SK-N-SH (cell line): ENCODE measurements at regions not wholly inside any gene's neighbourhood (a gene's known extent, or its start where the extent isn't known, plus 50 kb on each side); places are given as distances from the start of the nearest gene placed in this dataset.

Source experiments
- CTCF ChIA-PET: fragments of 300-600, 350-600 bp; formaldehyde crosslinking; extraction: SDS; loops from one replicate; lab custom pipeline; 2021; lab: Yijun Ruan, JAX
- POLR2A ChIA-PET: fragments of 350-600 bp; sonication (Branson Sonifier 250); formaldehyde crosslinking; extraction: SDS; loops from one replicate; lab custom pipeline; 2020; ENCODE audit warnings: antibody characterized with exemption, inconsistent platforms; lab: Yijun Ruan, JAX
- DNase-seq: peaks from one replicate; pipeline ENCODE4 v3.0.0; 2012
- H2AFZ ChIP-seq: fragments of 200-600 bp; sonication (generic); 2 replicates; pipeline ENCODE4 v1.8.1; 2016; ENCODE audit warnings: antibody characterized with exemption, mild to moderate bottlenecking, low read depth
- H3F3A ChIP-seq: fragments of 200-600 bp; sonication (generic); replicated peaks from 2 replicates; pipeline ENCODE3; 2016; ENCODE audit warnings: antibody characterized with exemption, mild to moderate bottlenecking; ENCODE audit not compliant: insufficient read depth
- H3K27ac ChIP-seq, 2 experiments: fragments of 200-500 bp in 1 of 2; fragments of 200-600 bp in 1 of 2; sonication (Bioruptor generic) in 1 of 2; sonication (generic), shearing (Covaris generic) in 1 of 2; 2 replicates each; pipeline versions ENCODE4 v1.5.1 to v1.6.1; 2014 to 2016; ENCODE audit warnings: low read depth in 2 of 2, inconsistent platforms in 1 of 2, low read length in 1 of 2, mild to moderate bottlenecking in 1 of 2, mixed read lengths in 1 of 2
- H3K27me3 ChIP-seq: fragments of 200-600 bp; sonication (generic), shearing (Covaris generic); 2 replicates; pipeline ENCODE4 v1.6.1; 2016; ENCODE audit warnings: mixed run types; ENCODE audit not compliant: insufficient read depth
- H3K36me3 ChIP-seq, 2 experiments: fragments of 200-500 bp in 1 of 2; fragments of 200-600 bp in 1 of 2; sonication (Bioruptor generic) in 1 of 2; sonication (generic) in 1 of 2; replicated peaks in 1 of 2; 2 replicates each; pipeline versions ENCODE3 to v1.5.1; 2014 to 2016; ENCODE audit warnings: low read length in 1 of 2, mild to moderate bottlenecking in 1 of 2; ENCODE audit not compliant: insufficient read depth in 2 of 2, control insufficient read depth in 1 of 2
- H3K4me1 ChIP-seq, 2 experiments: fragments of 200-500 bp in 1 of 2; fragments of 200-600 bp in 1 of 2; sonication (Bioruptor generic) in 1 of 2; sonication (generic), shearing (Covaris generic) in 1 of 2; 2 replicates each; pipeline versions ENCODE4 v1.5.1 to v1.6.1; 2014 to 2016; ENCODE audit warnings: low read depth in 1 of 2, low read length in 1 of 2, mixed run types in 1 of 2; ENCODE audit not compliant: insufficient read depth in 2 of 2, control insufficient read depth in 1 of 2
- H3K4me2 ChIP-seq: fragments of 200-600 bp; sonication (generic), shearing (Covaris generic); 2 replicates; pipeline ENCODE4 v1.6.1; 2017; ENCODE audit warnings: mixed run types
- H3K4me3 ChIP-seq, 2 experiments: fragments of 200-500 bp in 1 of 2; fragments of 200-600 bp in 1 of 2; sonication (Bioruptor generic) in 1 of 2; sonication (generic), shearing (Covaris generic) in 1 of 2; 2 replicates each; pipeline versions ENCODE4 v1.5.1 to v1.8.1; 2014 to 2016; ENCODE audit warnings: low read depth in 2 of 2, inconsistent platforms in 1 of 2, low read length in 1 of 2, mild to moderate bottlenecking in 1 of 2, mixed read lengths in 1 of 2, moderate library complexity in 1 of 2
- H3K79me2 ChIP-seq: fragments of 200-600 bp; sonication (generic); 2 replicates; pipeline ENCODE4 v1.8.1; 2017; ENCODE audit warnings: mild to moderate bottlenecking; ENCODE audit not compliant: insufficient read depth
- H3K9ac ChIP-seq: fragments of 200-600 bp; sonication (generic); 2 replicates; pipeline ENCODE4 v1.6.1; 2017; ENCODE audit warnings: mixed run types
- H3K9me2 ChIP-seq: fragments of 200-600 bp; sonication (generic); 2 replicates; pipeline ENCODE4 v1.6.1; 2017; ENCODE audit warnings: mixed run types
- H3K9me3 ChIP-seq: fragments of 200-600 bp; sonication (generic); 2 replicates; pipeline ENCODE4 v1.6.1; 2017; ENCODE audit warnings: mixed run types, mild to moderate bottlenecking, moderate library complexity
- H4K20me1 ChIP-seq: fragments of 200-600 bp; sonication (generic); 2 replicates; pipeline ENCODE4 v1.6.1; 2017; ENCODE audit warnings: mild to moderate bottlenecking, mixed run types; ENCODE audit not compliant: insufficient read depth
- CHD2 ChIP-seq: fragments of 150-350 bp; IDR thresholded peaks from 2 replicates; pipeline ENCODE4 v1.6.1; 2018; ENCODE audit warnings: low read length; ENCODE audit not compliant: partially characterized antibody
- CTCF ChIP-seq: fragments of 200-600 bp; sonication (generic); IDR thresholded peaks from 2 replicates; pipeline ENCODE4 v1.6.1; 2017; ENCODE audit warnings: antibody characterized with exemption, mild to moderate bottlenecking, moderate library complexity
- ELF1 ChIP-seq: IDR thresholded peaks from 2 replicates; pipeline ENCODE4 v1.4.0; 2012
- FOXM1 ChIP-seq: IDR thresholded peaks from 2 replicates; pipeline ENCODE4 v1.4.0; 2012; ENCODE audit warnings: low read depth, mild to moderate bottlenecking
- GABPA ChIP-seq: IDR thresholded peaks from 2 replicates; pipeline ENCODE4 v1.4.0; 2012; ENCODE audit warnings: low read depth, mild to moderate bottlenecking
- IRF3 ChIP-seq: fragments of 150-350 bp; IDR thresholded peaks from 2 replicates; pipeline ENCODE4 v1.6.1; 2016; ENCODE audit warnings: mild to moderate bottlenecking, low read depth, low read length
- MEF2A ChIP-seq: IDR thresholded peaks from 2 replicates; pipeline ENCODE4 v1.4.0; 2012; ENCODE audit warnings: low read depth, borderline replicate concordance
- MXI1 ChIP-seq: IDR thresholded peaks from 2 replicates; pipeline ENCODE4 v1.6.1; 2012; ENCODE audit warnings: mild to moderate bottlenecking, low read depth, low read length, improper control_type of control experiment
- NFIC ChIP-seq: IDR thresholded peaks from 2 replicates; pipeline ENCODE4 v1.4.0; 2012; ENCODE audit warnings: borderline replicate concordance
- NRF1 ChIP-seq: IDR thresholded peaks from 2 replicates; pipeline ENCODE4 v1.6.1; 2012; ENCODE audit warnings: low read depth, mild to moderate bottlenecking, low read length
- POLR2AphosphoS5 ChIP-seq: IDR thresholded peaks from 2 replicates; pipeline ENCODE4 v1.6.1; 2012; ENCODE audit warnings: low read depth, low read length
- REST ChIP-seq: IDR thresholded peaks from 2 replicates; pipeline ENCODE4 v1.6.1; 2012; ENCODE audit warnings: mild to moderate bottlenecking, low read depth, low read length, moderate library complexity
- SMC3 ChIP-seq: IDR thresholded peaks from 2 replicates; pipeline ENCODE4 v1.6.1; 2012; ENCODE audit warnings: low read depth, low read length, improper control_type of control experiment
- TEAD4 ChIP-seq: IDR thresholded peaks from 2 replicates; pipeline ENCODE4 v1.4.0; 2012; ENCODE audit warnings: mild to moderate bottlenecking, borderline replicate concordance; ENCODE audit not compliant: insufficient read depth
- USF2 ChIP-seq: fragments of 150-350 bp; IDR thresholded peaks from 2 replicates; pipeline ENCODE4 v1.6.1; 2017; ENCODE audit warnings: antibody characterized with exemption, low read length, low read depth, borderline replicate concordance
- ZBTB33 ChIP-seq: IDR thresholded peaks from 2 replicates; pipeline ENCODE4 v1.4.0; 2012; ENCODE audit warnings: low read depth, borderline replicate concordance
- WGBS: methylation state at CpG from one replicate; pipeline ENCODE4 v1.1.6; 2017; ENCODE audit warnings: low lambda C conversion rate; 5-methylcytosine and 5-hydroxymethylcytosine counted together

GRCh38 chr10:113967126-113967525 lies 76.5 kb upstream of the ADRB1 start:
- Histone ChIP-seq H3K27me3 (no peaks in the 10 kb centered on the region), H3K9me2 (no peaks in the 10 kb centered on the region), H3K4me3 (no peak overlapping the region), H3K4me2 (no peak overlapping the region), H4K20me1 (no peaks in the 10 kb centered on the region), H2AFZ (no peak overlapping the region), H3K9me3 (no peaks in the 10 kb centered on the region), H3K27ac (no peak overlapping the region), H3K4me1 (no peaks in the 10 kb centered on the region), H3K9ac (no peak overlapping the region), H3K36me3 (no peaks in the 10 kb centered on the region), H3F3A (no peaks in the 10 kb centered on the region), H3K79me2 (no peaks in the 10 kb centered on the region)
- ChIA-PET POLR2A (no interaction called here), CTCF (no interaction called here)
- no peak for DNase-seq
- WGBS: 68% methylated on average over 7 of the region's 7 CpGs
- no peak for TF ChIP-seq SMC3
- TF ChIP-seq NFIC: no peak
- TF ChIP-seq CTCF: no peak
- TF ChIP-seq IRF3: no peak
- TF ChIP-seq MXI1: no peak
- TF ChIP-seq REST: no peak
- no peak for TF ChIP-seq POLR2AphosphoS5
- no peak for TF ChIP-seq MEF2A
- no peak for TF ChIP-seq CHD2
- TF ChIP-seq USF2: no peak
- TF ChIP-seq FOXM1: no peak
- TF ChIP-seq TEAD4: no peak
- no peak for TF ChIP-seq NRF1
- TF ChIP-seq ELF1: no peak
- TF ChIP-seq GABPA: no peak
- TF ChIP-seq ZBTB33: no peak
